GM19351 (cell line): ENCODE measurements at regions not wholly inside any gene's neighbourhood (a gene's known extent, or its start where the extent isn't known, plus 50 kb on each side); places are given as distances from the start of the nearest gene placed in this dataset.
"Not testable (repeated sequence)": the region's sequence is repeated elsewhere in the genome, so short reads cannot be mapped to it uniquely, and the experiment has no call there.

Experiments
- ATAC-seq: cut with Tn5 transposase; IDR thresholded peaks from one replicate; pipeline ENCODE4 v1.9.1; 2021; ENCODE audit warnings: mild to moderate bottlenecking, moderate library complexity; ENCODE audit not compliant: unreplicated experiment

DNA sequence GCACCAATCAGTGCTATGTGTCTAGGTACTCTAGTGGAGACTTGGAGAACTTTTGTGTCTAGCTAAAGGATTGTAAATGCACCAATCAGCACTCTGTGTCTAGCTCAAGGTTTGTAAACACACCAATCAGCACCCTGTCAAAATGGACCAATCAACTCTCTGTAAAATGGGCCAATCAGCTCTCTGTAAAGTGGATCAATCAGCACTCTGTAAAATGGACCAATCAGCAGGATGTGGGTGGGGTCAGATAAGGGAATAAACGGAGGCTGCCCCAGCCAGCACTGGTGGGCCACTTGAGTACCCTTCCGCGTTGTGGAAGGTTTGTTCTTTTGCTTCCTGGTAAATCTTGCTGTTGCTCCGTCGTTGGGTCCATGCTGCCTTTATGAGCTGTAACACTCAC lies 135.3 kb upstream of the RFC3 start:
- not testable (repeated sequence) for ATAC-seq

DNA sequence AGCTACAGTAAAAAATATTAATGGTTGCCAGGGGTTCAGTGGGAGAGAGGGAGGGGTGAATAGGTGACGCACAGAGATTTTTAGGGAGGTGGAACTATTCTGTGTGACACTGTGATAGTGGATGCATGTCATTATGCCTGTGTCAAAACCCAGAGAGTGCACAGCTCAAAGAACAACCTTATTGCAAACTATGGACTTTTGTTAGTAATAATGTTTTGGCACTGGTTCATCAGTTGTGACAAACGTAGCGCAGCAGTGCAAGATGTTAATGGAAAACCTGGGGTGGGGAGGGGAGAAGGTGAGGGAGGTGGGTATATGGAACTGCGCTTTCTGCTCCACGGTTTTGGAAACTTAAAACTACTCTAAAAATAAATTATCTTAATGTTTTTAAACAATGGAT lies 134.6 kb upstream of the RFC3 start:
- no peak for ATAC-seq

DNA sequence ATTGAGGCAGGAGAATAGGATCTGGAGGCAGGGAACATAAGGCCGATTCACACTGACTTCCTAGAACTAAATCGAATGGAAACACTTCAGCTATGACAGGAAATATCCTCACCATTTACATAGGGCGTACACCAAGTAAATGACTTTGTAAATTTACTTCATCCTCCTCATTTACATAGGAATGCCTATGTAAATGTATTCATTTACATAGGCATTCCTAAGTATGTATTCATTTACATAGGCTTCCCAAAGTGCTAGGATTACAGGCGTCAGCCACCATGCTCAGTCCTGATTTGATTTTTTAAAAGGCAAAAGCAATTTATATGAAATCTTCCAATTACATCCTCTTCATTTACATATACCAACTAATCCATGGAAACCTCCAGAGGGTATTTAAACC lies 133.1 kb upstream of the RFC3 start:
- no peak for ATAC-seq

DNA sequence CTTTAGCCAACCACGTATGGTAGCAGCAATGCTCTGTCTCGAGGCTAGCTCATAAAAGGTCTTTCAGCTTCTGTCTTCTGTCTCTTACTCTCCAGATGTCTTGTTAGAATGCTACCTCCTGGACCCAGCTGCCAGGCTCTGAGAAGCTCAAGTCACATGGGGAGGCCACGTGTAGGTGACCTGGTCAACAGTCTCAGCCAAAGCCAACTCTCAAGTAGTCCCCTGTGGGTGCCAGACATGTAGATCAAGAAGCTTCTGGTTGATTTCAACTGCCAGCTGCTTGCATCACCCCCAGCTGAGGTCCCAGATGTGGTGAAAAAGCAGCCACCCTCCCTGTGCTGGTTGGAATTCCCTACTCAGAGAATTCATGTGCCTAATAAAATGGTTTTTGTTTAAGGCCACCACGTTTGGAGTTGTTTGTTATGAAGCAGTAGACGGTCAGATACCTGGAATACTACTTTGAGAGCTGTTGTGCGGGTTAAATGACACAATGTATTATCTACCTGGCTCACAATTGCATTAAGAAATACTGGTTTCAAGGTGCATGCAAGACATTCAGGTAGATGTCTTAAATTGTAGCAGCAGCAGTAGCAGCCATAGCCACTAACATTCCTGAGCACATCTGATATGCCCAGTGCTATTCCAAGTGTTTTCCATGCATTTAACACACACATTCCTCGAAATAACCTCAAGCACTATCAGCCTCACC lies 131.0 kb upstream of the RFC3 start:
- ATAC-seq = no peak

DNA sequence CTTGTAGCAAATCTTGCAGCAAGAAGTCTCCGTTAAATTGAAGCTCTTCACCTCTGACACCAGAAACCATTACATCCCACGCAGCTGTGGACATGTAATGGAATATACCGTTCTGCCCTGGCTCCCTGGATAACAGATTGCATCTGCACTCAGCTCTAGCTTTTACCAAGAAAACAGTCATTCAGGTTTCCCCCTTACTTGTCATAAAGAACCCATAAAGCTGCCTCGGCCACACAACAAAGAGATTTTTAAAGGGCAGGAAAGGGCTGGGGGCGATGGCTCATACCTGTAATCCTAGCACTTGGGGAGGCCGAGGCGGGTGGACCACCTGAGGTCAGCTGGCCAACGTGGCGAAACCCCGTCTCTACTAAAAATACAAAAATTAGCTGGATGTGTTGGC lies 127.6 kb upstream of the RFC3 start:
- no peak for ATAC-seq

DNA sequence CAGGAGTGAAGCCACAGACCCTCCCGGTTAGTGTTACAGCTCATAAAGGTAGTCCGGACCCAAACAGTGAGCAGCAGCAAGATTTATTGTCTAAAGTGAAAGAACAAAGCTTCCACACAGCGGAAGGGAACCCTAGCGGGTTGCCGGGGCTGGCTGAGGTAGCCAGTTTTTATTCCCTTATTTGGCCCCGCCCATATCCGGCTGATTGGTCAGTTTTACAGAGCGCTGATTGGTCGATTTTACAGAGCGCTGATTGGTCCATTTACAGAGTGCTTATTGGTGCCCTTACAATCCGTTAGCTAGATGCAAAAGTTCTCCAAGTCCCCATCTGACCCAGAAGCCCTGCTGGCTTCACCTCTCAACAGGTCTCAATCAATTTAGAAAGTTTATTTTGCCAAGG lies 126.0 kb upstream of the RFC3 start:
- no peak for ATAC-seq

DNA sequence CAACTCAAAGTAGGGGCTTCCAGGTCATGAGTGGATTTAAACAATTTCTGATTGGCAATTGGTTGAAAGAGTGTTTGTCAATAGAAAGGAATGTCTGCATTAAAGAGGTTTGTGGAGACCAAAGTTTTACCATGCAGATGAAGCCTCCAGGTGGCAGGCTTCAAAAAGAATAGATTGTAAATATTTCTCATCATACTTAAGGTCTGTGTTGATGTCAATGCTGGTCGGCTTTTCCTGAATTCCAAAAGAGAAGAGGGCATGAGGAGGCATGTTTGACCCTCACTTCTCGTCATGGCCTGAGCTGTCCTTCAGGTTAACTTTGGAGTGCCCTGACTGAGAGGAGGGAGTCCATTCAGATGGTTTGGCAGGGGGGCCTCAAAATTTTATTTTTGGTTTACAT lies 125.4 kb upstream of the RFC3 start:
- ATAC-seq = no peak

DNA sequence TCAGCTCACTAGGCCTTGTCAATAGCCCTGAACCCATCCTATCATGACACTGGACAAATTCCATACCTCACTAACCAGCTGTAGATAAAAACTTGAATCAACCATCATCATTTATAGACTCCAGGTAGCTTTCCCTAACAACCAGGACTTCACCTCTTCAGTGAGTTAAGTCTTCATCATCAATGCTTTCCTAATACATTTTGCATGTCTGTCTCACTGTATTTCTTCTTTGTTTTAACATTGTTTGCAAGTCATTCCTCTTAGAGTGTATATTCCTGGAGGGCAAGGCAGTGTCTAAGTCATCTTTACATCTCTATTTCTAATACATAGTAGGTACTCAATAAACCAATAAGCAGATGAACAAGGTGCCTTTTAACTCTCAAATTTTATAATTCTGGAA lies 123.4 kb upstream of the RFC3 start:
- no peak for ATAC-seq

DNA sequence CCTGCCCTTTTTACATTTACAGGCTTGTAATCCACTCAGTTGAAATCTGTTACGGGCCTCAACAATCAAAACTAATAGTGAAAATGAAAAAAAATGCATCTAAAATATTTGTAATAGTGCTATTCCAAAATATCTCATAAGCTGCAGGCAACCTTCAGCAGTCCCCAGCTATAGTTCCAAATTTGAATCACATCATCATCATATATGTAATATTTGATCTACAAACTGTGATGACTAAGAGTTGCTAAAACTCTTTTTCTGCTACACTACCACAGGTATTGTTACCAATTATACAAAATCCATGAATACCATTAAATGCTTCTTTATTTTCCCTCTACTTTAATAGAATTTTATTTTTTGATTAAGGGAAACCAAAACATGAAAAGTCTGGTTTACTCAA lies 121.4 kb upstream of the RFC3 start:
- ATAC-seq = no peak

DNA sequence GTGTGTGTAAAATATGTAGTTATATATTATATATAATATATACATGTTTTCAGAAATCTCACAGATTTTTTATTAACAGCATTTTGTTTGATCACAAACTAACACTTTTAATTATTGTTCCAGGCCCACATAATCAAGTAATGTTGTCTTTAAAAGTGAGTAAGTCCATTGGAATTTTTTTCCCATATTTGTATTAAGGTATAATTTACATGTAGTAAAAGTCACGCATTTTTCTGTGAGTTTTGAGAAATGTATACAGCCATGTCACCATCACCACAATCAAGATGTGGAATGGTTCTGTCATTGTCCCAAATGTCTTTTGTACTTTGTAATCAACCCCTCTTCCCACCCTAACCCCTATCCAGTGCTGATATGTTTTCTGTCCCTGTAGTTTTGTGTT lies 120.0 kb upstream of the RFC3 start:
- ATAC-seq = no peak

DNA sequence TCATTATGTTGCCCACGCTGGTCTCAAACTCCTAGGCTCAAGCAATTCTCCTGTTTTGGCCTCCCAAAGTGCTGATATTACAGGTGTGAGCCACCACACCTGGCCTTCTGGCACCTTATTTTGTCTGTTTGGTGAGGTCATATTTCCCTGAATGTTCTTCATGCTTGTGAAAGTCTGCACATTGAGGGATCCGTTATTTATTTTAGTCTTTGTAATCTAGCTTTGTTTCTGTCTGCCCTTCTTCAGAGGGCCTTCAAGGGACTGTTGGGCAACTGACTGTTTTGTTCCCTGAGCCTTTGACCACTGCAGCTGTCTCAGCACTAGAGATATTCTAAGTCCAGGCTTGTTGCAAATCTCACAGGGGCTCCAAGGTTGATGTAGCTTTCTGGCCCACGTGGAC lies 110.5 kb upstream of the RFC3 start:
- no peak for ATAC-seq

DNA sequence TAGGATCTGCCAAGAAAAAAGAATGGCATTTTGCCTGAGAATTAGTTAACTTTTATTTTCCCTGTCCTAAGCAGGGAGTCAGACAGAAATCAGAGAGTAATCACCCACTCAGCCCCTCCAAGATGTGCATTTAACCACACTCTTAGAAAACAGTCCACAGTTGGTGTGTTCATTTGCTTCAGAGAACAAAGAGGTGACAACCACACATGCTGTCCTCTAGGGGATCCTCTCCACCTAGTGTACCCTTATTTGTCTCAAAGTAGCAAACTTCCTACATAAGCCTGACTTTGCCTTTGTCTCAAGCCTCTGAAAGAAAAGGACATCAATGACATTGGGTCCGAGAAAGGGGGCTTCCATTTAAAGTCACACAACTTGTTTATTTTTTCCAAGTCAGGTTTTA lies 107.0 kb upstream of the RFC3 start:
- ATAC-seq = no peak

DNA sequence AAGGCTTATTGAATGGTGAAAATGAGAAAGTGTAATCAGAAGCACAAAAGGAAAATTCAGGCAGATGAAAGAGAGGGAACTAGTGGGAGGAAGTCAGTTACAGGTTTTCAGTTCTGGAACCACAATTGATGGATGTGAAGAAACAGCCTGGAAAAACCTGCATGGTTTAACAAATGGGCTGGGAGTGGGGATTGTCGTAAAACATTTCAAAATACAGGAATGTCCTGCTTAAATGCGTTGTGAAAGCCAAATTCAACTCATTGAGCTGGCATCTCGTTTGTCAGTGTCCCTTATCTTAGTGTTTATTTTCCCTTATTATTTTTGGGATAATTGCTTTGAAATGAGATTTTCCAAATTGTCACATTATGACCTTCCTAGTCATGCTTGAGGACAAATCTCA lies 106.5 kb upstream of the RFC3 start:
- no peak for ATAC-seq

DNA sequence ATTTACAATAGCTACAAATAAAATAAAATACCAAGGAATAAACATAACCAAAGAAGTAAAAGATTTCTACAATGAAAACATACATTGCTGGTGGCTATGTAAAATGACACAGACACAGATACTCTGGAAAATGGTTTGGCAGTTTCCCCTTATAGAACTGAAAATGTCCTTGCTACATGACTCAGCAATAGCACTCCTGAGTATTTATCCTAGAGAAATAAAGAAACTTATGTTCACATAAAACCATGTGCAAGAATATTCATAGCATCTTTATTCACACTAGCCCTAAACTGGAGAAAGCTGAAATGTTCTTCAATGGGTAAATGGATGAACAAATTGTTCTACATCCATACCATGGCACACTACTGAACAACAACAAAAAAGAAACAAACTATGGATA lies 100.2 kb upstream of the RFC3 start:
- ATAC-seq = no peak

DNA sequence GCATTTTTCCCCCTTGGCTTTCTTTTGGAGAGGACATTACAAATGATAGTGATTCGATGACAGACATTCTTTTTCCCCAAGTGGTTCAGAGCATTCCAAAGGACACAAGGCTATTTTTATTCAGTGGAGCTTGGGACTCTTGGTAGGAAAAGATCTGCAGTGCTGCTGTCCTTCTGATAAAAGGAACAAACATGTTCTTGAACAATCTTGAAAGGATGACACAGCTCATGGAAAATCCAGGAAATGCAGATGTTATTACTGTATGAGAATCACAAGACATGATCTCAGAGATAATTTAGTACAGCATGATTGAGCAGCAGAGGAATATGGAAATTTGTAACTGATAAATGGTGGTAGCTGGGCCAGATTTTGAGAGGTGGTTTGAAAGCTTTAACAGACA lies 96.2 kb upstream of the RFC3 start:
- no peak for ATAC-seq

DNA sequence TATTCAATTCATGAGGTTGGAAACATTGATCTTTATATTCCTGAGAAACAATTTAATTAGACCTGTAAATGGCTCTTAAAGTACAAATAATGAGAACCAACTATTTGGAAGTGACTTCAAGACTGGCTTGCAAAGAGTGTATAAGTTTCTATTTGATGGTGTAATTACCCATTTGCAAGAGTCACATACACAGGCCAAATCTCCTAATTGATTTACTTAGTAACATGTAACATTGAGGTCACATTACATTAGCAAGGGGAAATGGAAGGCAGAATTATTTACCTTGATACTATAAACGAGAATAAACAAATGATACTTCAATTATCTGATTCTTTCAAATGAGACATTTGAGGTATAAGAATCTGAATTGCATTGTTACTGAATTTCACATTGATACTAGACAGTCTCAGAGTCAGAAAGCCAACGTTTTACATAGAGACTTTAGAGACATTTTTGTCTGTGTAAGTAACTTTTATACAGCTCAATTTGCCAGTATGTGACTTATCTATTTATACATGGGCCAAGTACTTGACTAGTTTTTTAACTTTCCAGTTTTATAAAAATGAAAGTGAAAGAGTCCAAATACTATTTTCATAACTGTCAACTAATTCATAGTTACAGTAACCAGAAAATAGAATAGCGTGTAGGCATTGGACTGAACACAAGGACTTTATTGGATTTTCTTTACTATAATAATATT lies 95.6 kb upstream of the RFC3 start:
- ATAC-seq = peak; percentile 37

DNA sequence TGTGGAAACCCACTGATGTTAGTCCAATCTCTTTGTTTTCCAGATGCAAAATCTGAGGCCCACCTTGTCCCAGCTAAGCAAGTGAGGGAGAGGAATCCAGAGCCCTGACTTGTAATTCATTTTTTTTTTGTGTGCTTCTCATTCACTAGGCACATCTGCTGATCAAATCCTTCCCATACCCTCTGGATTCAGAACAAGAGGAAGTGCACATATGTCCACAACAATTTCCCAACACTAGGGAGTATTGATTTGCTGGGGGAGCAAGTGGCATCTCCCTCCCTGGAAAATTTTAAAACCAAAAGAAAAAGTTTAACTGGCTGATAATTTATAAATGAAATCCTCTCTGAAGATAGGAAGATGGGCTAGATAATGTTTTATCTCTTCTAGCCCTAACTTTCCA lies 94.6 kb upstream of the RFC3 start:
- no peak for ATAC-seq

DNA sequence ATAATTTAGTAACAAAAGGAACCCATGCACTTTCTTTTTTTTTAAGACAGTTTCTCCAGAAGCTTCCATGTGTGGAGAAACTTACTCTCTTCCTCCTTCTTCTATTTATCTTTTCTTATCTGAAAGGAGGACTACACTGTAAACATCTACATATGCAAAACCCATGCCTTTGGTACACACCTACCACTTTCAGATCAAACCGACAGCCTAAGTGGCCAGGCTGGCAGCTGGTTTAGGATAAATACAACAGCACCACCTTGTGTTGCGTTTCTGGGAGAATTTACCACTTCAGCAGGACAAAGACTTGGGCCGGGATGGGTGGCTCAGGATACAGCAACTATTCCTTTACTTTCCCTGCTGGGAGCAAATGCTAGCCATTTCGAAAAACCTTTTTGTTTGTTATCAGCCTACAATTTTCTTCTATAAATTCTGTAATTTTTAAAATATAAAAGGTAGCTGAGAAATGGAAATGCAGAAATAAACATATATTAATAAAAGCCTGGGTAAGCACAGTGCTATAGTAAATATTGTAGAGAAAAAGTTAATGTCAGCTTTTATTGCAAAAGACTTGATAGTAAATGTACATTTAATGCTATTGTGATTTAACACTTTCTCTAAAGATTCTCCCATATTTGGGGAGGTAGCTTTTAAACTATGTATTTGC lies 94.0 kb upstream of the RFC3 start:
- ATAC-seq = peak; percentile 71

DNA sequence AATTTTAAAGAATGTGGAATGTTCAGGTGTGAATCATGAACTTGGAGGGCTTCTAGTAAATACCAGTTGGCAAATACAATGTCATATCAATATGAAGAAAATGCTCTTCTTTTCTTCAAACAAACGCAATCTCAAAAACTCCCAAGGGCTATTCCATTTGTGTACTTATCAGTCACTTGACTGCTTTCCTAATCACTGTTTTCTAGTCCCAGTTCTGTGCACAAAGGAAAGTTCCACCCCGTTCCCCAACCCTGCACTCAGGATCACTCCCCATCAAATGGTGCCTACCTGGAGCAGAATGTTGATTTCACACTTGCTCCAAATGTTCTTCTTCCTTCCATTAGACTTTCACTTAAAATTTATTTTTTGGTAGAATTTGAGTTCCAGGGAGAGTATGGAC lies 92.6 kb upstream of the RFC3 start:
- no peak for ATAC-seq

DNA sequence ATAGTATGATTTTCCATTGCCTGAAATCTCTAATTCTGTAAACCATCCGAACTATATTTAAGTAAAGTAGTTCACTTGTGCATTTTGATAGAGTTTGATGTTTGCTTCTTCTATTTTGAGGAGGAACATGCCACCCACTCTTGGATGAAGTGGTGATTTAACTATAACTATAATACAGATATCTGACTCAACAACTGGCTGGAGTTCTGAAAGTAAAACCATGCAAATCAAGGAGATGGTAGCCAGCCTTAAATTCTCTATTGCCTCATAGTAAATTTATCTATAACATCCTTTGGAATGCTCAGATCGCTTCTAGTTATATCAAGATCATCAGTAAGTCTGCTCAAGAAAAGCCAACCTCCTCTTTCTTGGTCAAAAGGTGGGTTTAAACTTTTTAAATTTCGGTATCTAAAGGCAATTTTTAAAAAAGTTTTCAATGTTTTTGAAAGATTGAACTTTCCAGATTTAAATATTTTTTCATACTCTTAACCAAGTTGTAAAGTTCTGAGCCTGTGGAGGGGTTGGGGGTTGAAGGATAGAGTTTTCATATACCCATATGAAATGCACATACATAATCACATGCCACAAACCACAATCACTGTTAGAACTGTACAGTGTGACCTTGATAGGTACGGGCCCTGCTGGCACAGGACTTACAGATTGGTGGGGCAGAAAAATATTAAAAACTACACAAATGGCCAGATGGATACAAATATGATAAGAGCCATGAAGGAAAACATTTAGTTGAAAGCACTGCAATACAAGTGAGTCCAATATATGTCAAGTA lies 90.5 kb upstream of the RFC3 start:
- no peak for ATAC-seq

DNA sequence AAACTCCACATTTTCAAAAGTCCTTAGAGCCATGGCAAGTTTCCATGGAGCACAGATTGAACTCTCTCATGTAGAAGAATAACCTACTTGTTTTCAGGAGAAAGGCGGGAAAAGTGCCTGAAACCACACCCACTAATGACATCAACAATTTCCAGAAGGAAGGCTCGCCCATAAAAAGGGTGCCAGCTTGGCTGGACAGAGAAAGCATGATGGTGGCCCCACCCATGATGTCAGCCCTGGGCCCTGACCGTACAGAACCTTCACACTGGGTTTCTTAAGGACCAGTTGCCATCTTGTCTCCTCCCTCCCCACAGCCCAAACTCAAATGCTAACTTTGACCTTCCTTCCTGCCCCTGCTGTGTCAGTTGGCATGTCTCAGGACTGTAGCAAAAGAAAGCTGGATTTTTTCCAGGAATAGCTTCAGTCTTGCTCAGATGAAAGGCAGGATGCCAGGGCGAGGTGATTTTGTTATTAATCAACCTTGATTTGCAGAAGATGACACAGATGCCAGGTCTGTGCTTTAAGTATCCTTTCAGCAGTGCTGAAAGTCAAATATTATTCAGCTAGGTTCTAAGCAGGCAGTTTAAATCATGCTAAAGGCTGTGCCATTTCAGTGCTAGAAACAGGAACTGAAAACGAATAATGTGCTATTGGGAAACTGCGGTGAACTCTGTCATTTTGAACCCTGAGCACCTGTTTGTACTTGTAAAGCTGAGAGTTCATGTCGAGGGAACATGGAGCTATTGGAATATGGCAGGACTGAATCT lies 89.5 kb upstream of the RFC3 start:
- peak; percentile 84 for ATAC-seq
